WTC11 (cell line): ENCODE measurements at regions not wholly inside any gene's neighbourhood (a gene's known extent, or its start where the extent isn't known, plus 50 kb on each side); places are given as distances from the start of the nearest gene placed in this dataset.

Experiments used
- CTCF ChIP-seq: fragments of 200-600 bp; IDR thresholded peaks from 2 replicates; pipeline ENCODE4 v1.8.0; 2022; ENCODE audit warnings: antibody characterized with exemption
- ELF4 ChIP-seq: sonication (generic); formaldehyde crosslinking; IDR thresholded peaks from 2 replicates; pipeline ENCODE4 v1.8.1; 2022; ENCODE audit warnings: low read depth, mild to moderate bottlenecking, moderate library complexity, missing genetic modification reagents
- ETV6 ChIP-seq: sonication (generic); formaldehyde crosslinking; IDR thresholded peaks from 2 replicates; pipeline ENCODE4 v1.8.1; 2022; ENCODE audit warnings: mild to moderate bottlenecking, missing genetic modification reagents
- GTF2I ChIP-seq: fragments of 250-450 bp; sonication (Bioruptor Pico); conservative IDR thresholded peaks from 2 replicates; pipeline ENCODE4 v1.4.0; 2021; ENCODE audit warnings: mild to moderate bottlenecking
- JUN ChIP-seq: sonication (generic); formaldehyde crosslinking; IDR thresholded peaks from 2 replicates; pipeline ENCODE4 v1.8.0; 2023; ENCODE audit warnings: mild to moderate bottlenecking, missing genetic modification reagents

DNA sequence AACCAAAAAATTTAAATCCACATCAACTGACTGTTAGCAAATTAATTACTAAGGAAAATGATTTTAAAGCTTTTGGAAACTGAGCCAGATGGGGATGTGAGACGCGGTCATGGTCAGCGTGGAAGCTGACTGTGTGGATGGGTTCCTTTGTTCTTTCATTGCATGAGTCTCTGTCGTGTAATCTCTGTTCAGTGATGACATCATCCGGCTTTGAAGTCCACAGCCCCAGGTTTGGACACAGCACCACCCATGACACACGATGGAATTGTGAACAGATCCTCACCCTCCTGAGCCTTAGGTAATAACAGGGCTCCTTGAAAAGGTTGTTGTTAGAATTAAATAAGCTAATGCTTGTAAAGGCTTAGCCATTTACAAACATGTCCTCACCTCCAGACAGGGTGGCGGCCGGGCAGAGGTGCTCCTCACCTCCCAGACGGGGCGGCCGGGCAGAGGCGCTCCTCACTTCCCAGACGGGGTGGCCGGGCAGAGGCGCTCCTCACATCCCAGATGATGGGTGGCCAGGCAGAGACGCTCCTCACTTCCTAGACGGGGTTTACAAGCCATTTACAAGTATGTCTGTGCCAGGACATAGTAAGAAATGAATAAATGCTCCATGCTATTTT is 677.3 kb downstream of the TBC1D22A start:
- TF ChIP-seq CTCF (no peak), JUN (CRISPR knock-in tag) (no peak), ETV6 (CRISPR knock-in tag) (no peak), GTF2I (no peak), ELF4 (CRISPR knock-in tag) (no peak)
